HEK293 (cell line): ENCODE measurements at regions not wholly inside any gene's neighbourhood (a gene's known extent, or its start where the extent isn't known, plus 50 kb on each side); places are given as distances from the start of the nearest gene placed in this dataset.

Experiments
- CTCF ChIA-PET: fragments of 350-600 bp; formaldehyde crosslinking; extraction: SDS; loops from one replicate; lab custom pipeline; 2021; ENCODE audit warnings: antibody characterized with exemption; lab: Yijun Ruan, JAX
- POLR2A ChIA-PET: fragments of 300-600 bp; formaldehyde crosslinking; extraction: SDS; loops from one replicate; lab custom pipeline; 2020; ENCODE audit warnings: antibody characterized with exemption, inconsistent platforms; lab: Yijun Ruan, JAX
- H3K27ac ChIP-seq: fragments of 200-500 bp; sonication (Bioruptor generic); 2 replicates; pipeline ENCODE4 v1.5.1; 2014; ENCODE audit warnings: low read depth, low read length, control low read depth, inconsistent platforms; ENCODE audit errors: extremely low read depth
- H3K36me3 ChIP-seq, 2 experiments: fragments of 200-500 bp in 1 of 2; sonication (Bioruptor generic) in 1 of 2; 1 replicate in 1 of 2; 2 replicates in 1 of 2; pipeline ENCODE4 v1.5.1; 2014 to 2017; ENCODE audit warnings: inconsistent platforms in 2 of 2, low read length in 2 of 2; ENCODE audit not compliant: control insufficient read depth in 2 of 2, insufficient read depth in 1 of 2
- H3K4me1 ChIP-seq: fragments of 200-500 bp; sonication (Bioruptor generic); 2 replicates; pipeline ENCODE4 v1.5.1; 2014; ENCODE audit warnings: mild to moderate bottlenecking, low read length, inconsistent platforms; ENCODE audit not compliant: control insufficient read depth, insufficient read depth
- H3K4me3 ChIP-seq: 2 replicates; pipeline ENCODE4 v1.5.1; 2011; ENCODE audit warnings: low read depth, mild to moderate bottlenecking, control low read depth, low read length, moderate library complexity
- H3K9me3 ChIP-seq: fragments of 200-500 bp; sonication (Bioruptor generic); 2 replicates; pipeline ENCODE4 v1.5.1; 2014; ENCODE audit warnings: low read depth, low read length, inconsistent platforms; ENCODE audit not compliant: control insufficient read depth, insufficient read depth
- ATF2 ChIP-seq: fragments of 450-650 bp; formaldehyde crosslinking; IDR thresholded peaks from 2 replicates; pipeline ENCODE4 v1.5.1; 2016; ENCODE audit warnings: missing biosample characterization, missing genetic modification characterization, low read depth
- FEZF1 ChIP-seq: fragments of 450-650 bp; formaldehyde crosslinking; IDR thresholded peaks from 2 replicates; pipeline ENCODE4 v1.5.1; 2016; ENCODE audit warnings: missing biosample characterization, missing genetic modification characterization
- GFI1B ChIP-seq: fragments of 450-650 bp; formaldehyde crosslinking; IDR thresholded peaks from 2 replicates; pipeline ENCODE4 v1.5.1; 2016; ENCODE audit warnings: missing biosample characterization, missing genetic modification characterization
- GLI2 ChIP-seq: fragments of 450-650 bp; formaldehyde crosslinking; IDR thresholded peaks from 2 replicates; pipeline ENCODE4; 2017; ENCODE audit warnings: missing biosample characterization, missing genetic modification characterization, low read depth, borderline replicate concordance
- HOXA7 ChIP-seq: sonication (generic); formaldehyde crosslinking; IDR thresholded peaks from 2 replicates; pipeline ENCODE4 v1.8.1; 2022; ENCODE audit warnings: missing genetic modification reagents, borderline replicate concordance
- MYNN ChIP-seq: fragments of 450-650 bp; formaldehyde crosslinking; IDR thresholded peaks from 2 replicates; pipeline ENCODE4 v1.5.1; 2016; ENCODE audit warnings: missing biosample characterization, missing genetic modification characterization, borderline replicate concordance
- OSR2 ChIP-seq: fragments of 450-650 bp; formaldehyde crosslinking; IDR thresholded peaks from 2 replicates; pipeline ENCODE4 v1.5.1; 2016; ENCODE audit warnings: missing biosample characterization, missing genetic modification characterization
- TRIM28 ChIP-seq: IDR thresholded peaks from 2 replicates; pipeline ENCODE4 v1.6.1; 2011; ENCODE audit warnings: low read length, control low read depth, borderline replicate concordance
- ZFP69B ChIP-seq: fragments of 450-650 bp; formaldehyde crosslinking; IDR thresholded peaks from 2 replicates; pipeline ENCODE4 v1.5.1; 2016; ENCODE audit warnings: missing biosample characterization, missing genetic modification characterization
- ZNF132 ChIP-seq: fragments of 450-650 bp; formaldehyde crosslinking; IDR thresholded peaks from 2 replicates; pipeline ENCODE4 v1.5.1; 2017; ENCODE audit warnings: missing biosample characterization, missing genetic modification characterization, borderline replicate concordance
- ZNF140 ChIP-seq: fragments of 450-650 bp; formaldehyde crosslinking; IDR thresholded peaks from 2 replicates; pipeline ENCODE4 v1.5.1; 2016; ENCODE audit warnings: missing biosample characterization, missing genetic modification characterization
- ZNF157 ChIP-seq: fragments of 450-650 bp; formaldehyde crosslinking; IDR thresholded peaks from 2 replicates; pipeline ENCODE4 v1.5.1; 2016; ENCODE audit warnings: missing biosample characterization, missing genetic modification characterization
- ZNF16 ChIP-seq: fragments of 450-650 bp; formaldehyde crosslinking; IDR thresholded peaks from 2 replicates; pipeline ENCODE4 v1.5.1; 2016; ENCODE audit warnings: low read depth, missing biosample characterization, missing genetic modification characterization
- ZNF2 ChIP-seq: fragments of 450-650 bp; formaldehyde crosslinking; IDR thresholded peaks from 2 replicates; pipeline ENCODE4 v1.5.1; 2016; ENCODE audit warnings: missing biosample characterization, missing genetic modification characterization
- ZNF214 ChIP-seq: fragments of 450-650 bp; formaldehyde crosslinking; IDR thresholded peaks from 2 replicates; pipeline ENCODE4 v1.5.1; 2017; ENCODE audit warnings: missing biosample characterization, mild to moderate bottlenecking, missing genetic modification characterization, borderline replicate concordance
- ZNF354C ChIP-seq: fragments of 450-650 bp; formaldehyde crosslinking; IDR thresholded peaks from 2 replicates; pipeline ENCODE4 v1.5.1; 2016; ENCODE audit warnings: missing biosample characterization, missing genetic modification characterization, low read depth, borderline replicate concordance
- ZNF488 ChIP-seq: fragments of 450-650 bp; formaldehyde crosslinking; IDR thresholded peaks from 2 replicates; pipeline ENCODE4 v1.5.1; 2016; ENCODE audit warnings: missing biosample characterization, missing genetic modification characterization
- ZNF510 ChIP-seq: fragments of 450-650 bp; formaldehyde crosslinking; IDR thresholded peaks from 2 replicates; pipeline ENCODE4 v1.5.1; 2018; ENCODE audit warnings: mild to moderate bottlenecking, missing genetic modification characterization, missing biosample characterization; ENCODE audit not compliant: insufficient replicate concordance
- ZNF664 ChIP-seq: fragments of 450-650 bp; formaldehyde crosslinking; IDR thresholded peaks from 2 replicates; pipeline ENCODE4 v1.5.1; 2016; ENCODE audit warnings: missing biosample characterization, missing genetic modification characterization
- ZNF76 ChIP-seq: fragments of 450-650 bp; formaldehyde crosslinking; IDR thresholded peaks from 2 replicates; pipeline ENCODE4; 2016; ENCODE audit warnings: low read depth, missing biosample characterization, missing genetic modification characterization, borderline replicate concordance
- ZSCAN30 ChIP-seq: fragments of 450-650 bp; IDR thresholded peaks from 2 replicates; pipeline ENCODE4 v1.5.1; 2018; ENCODE audit warnings: missing biosample characterization, mild to moderate bottlenecking, missing genetic modification characterization, moderate library complexity
- TF ChIP-seq, protein P1 (sequence below): fragments of 450-650 bp; formaldehyde crosslinking; IDR thresholded peaks from 2 replicates; pipeline ENCODE4 v1.5.1; 2016; ENCODE audit warnings: missing biosample characterization, missing genetic modification characterization
- TF ChIP-seq, protein P2 (sequence below): fragments of 450-650 bp; IDR thresholded peaks from 2 replicates; pipeline ENCODE4 v1.5.1; 2018; ENCODE audit warnings: missing biosample characterization, mild to moderate bottlenecking, missing genetic modification characterization

DNA sequence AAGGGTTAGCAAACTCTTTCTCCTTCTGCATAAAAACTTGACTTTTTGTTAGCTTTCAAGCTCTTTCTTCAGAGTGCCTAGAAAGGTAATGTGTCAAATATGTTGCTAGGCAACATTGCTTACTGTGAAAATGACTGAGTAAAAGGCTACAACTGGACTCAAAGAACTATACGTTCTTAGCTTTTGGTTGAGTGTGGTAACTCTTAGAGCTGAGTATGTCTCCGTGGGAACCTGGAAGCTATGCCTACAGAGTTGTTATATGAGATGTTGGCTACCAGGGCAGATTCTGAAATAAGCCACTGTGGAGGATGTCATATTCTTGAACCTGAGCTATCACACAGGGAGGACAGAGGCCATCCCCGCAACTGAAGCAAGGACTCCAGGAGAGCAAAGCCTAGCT, 105.5 kb downstream of the ARL6IP6 start:
- no peaks in the 10 kb centered on the region for H3K9me3 ChIP-seq
- POLR2A ChIA-PET = no interaction called here
- no peak for TF ChIP-seq ZNF157 (tag by site-specific recombination)
- no peak for TF ChIP-seq TRIM28
- TF ChIP-seq ZNF16 = no peak
- no peak for TF ChIP-seq ZNF2 (tag by site-specific recombination)
- no peak for TF ChIP-seq ZSCAN30 (tag by site-specific recombination)
- TF ChIP-seq ZNF354C (tag by site-specific recombination) = no peak
- no peak for TF ChIP-seq ZFP69B (tag by site-specific recombination)
- TF ChIP-seq MYNN (tag by site-specific recombination) = no peak
- no peak for TF ChIP-seq HOXA7 (CRISPR knock-in tag)
- no peak for TF ChIP-seq ATF2
- no peak for TF ChIP-seq ZNF214 (tag by site-specific recombination)
- TF ChIP-seq FEZF1 (tag by site-specific recombination) = no peak
- no peak for TF ChIP-seq ZNF664 (tag by site-specific recombination)
- TF ChIP-seq ZNF76 = no peak
- no peak for TF ChIP-seq ZNF140 (tag by site-specific recombination)
- no peak for TF ChIP-seq GFI1B (tag by site-specific recombination)
- TF ChIP-seq OSR2 (tag by site-specific recombination) = no peak
- TF ChIP-seq, protein P1, sequence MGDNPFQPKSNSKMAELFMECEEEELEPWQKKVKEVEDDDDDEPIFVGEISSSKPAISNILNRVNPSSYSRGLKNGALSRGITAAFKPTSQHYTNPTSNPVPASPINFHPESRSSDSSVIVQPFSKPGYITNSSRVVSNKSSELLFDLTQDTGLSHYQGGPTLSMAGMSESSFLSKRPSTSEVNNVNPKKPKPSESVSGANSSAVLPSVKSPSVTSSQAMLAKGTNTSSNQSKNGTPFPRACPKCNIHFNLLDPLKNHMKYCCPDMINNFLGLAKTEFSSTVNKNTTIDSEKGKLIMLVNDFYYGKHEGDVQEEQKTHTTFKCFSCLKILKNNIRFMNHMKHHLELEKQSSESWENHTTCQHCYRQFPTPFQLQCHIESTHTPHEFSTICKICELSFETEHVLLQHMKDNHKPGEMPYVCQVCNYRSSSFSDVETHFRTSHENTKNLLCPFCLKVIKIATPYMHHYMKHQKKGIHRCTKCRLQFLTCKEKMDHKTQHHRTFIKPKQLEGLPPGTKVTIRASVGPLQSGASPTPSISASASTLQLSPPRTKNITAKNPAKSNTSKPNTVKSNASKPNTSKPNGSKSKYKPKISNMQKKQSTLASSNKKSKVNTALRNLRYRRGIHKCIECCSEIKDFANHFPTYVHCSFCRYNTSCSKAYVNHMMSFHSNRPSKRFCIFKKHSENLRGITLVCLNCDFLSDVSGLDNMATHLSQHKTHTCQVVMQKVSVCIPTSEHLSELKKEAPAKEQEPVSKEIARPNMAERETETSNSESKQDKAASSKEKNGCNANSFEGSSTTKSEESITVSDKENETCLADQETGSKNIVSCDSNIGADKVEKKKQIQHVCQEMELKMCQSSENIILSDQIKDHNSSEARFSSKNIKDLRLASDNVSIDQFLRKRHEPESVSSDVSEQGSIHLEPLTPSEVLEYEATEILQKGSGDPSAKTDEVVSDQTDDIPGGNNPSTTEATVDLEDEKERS (tag by site-specific recombination) = no peak
- no peak for TF ChIP-seq ZNF510 (tag by site-specific recombination)
- CTCF ChIA-PET = no interaction called here
- no peaks in the 10 kb centered on the region for H3K36me3 ChIP-seq
- H3K27ac ChIP-seq = no peak overlapping the region
- no peak overlapping the region for H3K4me3 ChIP-seq
- no peaks in the 10 kb centered on the region for H3K4me1 ChIP-seq

DNA sequence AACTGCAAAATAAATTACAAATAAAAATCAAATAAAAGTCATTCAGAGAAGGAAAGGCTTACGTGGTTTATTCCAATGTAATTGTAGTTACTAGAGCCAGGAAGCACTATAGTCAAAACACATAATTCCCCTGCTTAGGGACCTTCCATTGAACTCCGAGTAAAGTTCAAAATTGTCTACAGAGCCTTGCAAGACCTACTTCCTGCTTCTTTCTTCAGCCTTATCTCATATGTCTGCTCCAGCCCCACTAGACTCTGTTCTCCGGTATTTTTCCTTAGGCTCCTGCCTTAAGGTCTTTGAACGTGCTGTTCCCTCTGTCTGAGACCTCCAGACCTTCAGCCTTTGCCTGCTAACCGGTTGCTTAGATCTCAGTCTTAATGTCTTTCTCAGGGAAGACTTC, 104.3 kb downstream of the ARL6IP6 start:
- no peaks in the 10 kb centered on the region for H3K9me3 ChIP-seq
- no peak for TF ChIP-seq ZNF664 (tag by site-specific recombination)
- no peak for TF ChIP-seq ZNF132
- TF ChIP-seq ZNF488 = no peak
- no peak for TF ChIP-seq GLI2 (tag by site-specific recombination)
- TF ChIP-seq, protein P2, sequence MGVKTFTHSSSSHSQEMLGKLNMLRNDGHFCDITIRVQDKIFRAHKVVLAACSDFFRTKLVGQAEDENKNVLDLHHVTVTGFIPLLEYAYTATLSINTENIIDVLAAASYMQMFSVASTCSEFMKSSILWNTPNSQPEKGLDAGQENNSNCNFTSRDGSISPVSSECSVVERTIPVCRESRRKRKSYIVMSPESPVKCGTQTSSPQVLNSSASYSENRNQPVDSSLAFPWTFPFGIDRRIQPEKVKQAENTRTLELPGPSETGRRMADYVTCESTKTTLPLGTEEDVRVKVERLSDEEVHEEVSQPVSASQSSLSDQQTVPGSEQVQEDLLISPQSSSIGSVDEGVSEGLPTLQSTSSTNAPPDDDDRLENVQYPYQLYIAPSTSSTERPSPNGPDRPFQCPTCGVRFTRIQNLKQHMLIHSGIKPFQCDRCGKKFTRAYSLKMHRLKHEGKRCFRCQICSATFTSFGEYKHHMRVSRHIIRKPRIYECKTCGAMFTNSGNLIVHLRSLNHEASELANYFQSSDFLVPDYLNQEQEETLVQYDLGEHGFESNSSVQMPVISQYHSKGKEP (tag by site-specific recombination) = no peak
- no peak overlapping the region for H3K4me3 ChIP-seq
- H3K4me1 ChIP-seq = no peaks in the 10 kb centered on the region
- ChIA-PET CTCF (no interaction called here), POLR2A (no interaction called here)
- H3K36me3 ChIP-seq = no peaks in the 10 kb centered on the region
- no peak overlapping the region for H3K27ac ChIP-seq
